Mononuclear cell (primary cell): ENCODE measurements at regions not wholly inside any gene's neighbourhood (a gene's known extent, or its start where the extent isn't known, plus 50 kb on each side); places are given as distances from the start of the nearest gene placed in this dataset.

Experiments
- H3K27me3 ChIP-seq: 2 replicates; pipeline ENCODE4 v1.6.0; 2011; ENCODE audit warnings: low read length, control low read depth; ENCODE audit not compliant: insufficient read depth
- H3K4me1 ChIP-seq: 2 replicates; pipeline ENCODE4 v1.5.1; 2011; ENCODE audit warnings: mild to moderate bottlenecking, low read length, control low read depth; ENCODE audit not compliant: insufficient read depth
- H3K4me3 ChIP-seq: 2 replicates; pipeline ENCODE4 v1.5.1; 2011; ENCODE audit warnings: mild to moderate bottlenecking, low read length, moderate library complexity
- H3K9me3 ChIP-seq: 2 replicates; pipeline ENCODE4 v1.5.1; 2011; ENCODE audit warnings: low read depth, mild to moderate bottlenecking, control low read depth, low read length

DNA sequence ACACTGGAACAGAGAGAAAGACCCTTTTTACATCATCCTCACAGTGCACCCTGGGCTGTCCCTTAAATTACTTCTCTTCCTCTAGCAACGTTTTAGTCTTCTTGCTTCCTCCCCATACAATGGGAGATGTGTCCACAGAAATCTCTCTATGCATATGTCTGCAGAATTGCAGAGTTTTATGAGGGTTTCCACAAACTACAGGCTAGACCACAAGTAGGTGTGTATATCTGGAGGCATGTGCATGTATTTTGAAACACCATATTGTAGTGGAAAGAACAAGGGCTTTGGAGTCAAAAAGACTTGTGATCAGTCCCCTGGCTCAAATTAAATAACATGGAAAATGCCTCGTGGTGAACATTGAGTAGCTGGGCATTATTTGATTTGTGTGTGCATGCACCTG, 121.3 kb upstream of the IPO9 start:
- Histone ChIP-seq H3K4me1 (peaks cover 13% of the 10 kb centered on the region), H3K4me3 (no peak overlapping the region), H3K9me3 (no peaks in the 10 kb centered on the region), H3K27me3 (no peaks in the 10 kb centered on the region)

DNA sequence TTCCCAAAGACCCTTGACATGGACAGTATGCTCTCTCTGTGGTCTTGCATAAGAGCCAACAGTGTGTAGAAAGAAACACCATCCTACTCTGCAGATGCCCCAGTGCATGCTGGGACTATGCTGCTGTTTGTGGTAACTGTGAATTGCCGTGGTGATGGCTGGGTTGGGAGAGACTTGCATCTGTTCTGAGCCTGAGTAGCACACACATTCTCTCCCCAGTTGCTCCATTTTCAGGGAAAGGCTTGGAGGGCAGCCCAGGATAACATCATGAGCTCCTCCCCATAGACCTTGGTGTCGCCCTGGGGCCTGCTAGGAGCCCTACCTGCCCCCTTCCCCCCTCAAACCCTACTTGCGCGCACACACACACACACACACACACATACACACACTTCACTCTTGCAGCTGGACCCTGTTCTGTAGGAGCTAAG, 120.9 kb upstream of the IPO9 start:
- no peaks in the 10 kb centered on the region for H3K9me3 ChIP-seq
- no peak overlapping the region for H3K4me3 ChIP-seq
- peaks cover 18% of the 10 kb centered on the region for H3K4me1 ChIP-seq
- no peaks in the 10 kb centered on the region for H3K27me3 ChIP-seq

DNA sequence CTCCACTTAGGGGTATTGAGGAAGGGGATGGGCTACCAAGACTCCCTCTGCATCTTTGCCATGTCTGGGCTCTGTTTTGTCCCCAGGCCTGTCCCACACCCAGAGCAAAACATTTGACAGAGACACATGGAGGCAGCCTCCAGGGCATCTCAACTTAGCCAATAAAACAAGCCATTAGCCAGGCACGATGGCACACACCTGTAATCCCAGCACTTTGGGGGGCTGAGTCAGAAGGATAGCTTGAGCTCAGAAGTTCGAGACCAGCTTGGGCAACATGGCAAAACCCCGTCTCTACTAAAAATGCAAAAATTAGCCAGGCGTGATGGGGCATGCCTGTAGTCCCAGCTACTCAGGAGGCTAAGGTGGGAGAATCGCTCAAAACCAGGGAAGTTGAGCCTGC, 120.3 kb upstream of the IPO9 start:
- Histone ChIP-seq H3K4me1 (peaks cover 24% of the 10 kb centered on the region), H3K27me3 (no peaks in the 10 kb centered on the region), H3K9me3 (no peaks in the 10 kb centered on the region), H3K4me3 (no peak overlapping the region)

DNA sequence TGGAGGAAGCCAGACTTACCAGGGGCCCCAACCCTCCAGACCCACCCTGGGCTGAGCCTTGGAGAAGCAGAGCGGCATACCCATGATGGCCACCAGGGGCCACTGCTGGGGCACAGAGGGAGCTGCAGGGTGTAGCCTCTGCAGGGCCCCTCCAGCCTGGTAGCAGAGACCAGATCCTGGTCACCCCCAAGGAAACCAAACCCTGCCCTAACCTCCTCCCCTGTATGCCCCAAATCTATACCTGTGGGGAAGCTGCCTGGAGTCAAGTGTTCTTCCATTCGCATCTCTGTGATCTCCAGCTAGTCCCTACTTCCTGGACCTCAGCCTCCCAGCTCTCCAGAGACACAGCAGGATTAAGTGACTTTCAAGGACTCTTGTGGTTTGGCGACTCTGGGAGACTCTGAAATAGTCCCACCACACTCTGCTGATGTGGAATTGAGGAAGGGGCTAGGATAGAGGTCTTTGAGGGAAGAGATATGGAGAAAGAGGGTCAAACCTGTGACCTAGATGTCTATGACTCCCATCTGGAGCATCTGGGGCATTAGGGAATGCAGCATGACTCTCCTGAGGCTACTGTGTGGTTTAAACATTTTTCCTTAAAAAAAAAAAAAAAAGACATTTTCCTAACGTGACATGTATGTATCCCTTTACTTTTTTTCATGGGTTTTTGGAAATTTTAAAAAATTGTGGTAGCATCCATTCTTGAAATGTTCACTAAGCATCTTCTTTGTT, 119.2 kb upstream of the IPO9 start:
- no peak overlapping the region for H3K4me3 ChIP-seq

DNA sequence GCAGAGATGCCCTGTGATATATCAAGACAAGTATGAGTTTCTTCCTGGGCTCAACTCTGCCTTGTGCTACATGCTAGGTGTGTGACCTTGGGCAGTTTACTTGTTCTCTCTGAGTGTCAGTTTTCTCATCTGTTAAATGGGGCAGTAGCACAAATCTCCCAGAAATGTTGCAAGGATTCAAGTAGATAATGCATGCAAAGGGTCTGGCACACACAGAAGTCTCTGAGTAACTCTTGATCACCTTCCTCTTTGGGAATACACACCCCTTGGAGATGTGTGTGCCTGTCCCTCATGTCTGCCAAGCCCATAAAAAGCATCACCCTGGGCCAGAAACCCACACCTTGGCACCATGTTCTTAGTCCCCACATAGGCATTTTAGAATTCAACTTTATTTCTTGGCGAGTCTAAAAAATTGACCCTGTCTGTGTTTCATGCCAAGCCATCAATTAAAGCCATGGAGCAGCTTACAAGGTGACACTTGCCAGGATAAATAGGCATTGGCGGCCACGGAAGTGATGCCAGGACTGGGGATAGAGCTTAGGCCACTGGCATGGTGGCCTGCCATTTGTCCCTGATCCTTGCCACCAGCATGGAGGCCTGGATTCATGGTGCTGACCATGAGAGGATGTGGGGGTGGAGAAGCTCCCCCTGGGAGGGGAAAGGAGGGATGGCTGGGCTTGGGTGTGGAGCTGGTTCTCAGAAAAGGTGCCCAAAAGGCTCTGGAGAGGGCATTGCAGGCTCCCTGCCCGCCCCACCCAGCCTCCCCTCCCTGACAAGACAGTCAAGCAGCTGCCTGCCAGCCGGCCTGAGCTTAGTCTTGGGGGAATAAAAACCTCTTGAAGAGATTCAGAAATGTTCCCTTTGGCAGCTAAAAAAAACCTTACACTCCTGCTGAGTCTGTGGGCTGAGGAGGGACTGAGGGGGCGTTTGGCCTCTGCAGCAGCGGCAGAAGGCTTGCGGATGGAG, 118.0 kb upstream of the IPO9 start:
- no peaks in the 10 kb centered on the region for H3K27me3 ChIP-seq
- no peak overlapping the region for H3K4me3 ChIP-seq
- peaks cover 42% of the 10 kb centered on the region for H3K4me1 ChIP-seq
- H3K9me3 ChIP-seq, result no peaks in the 10 kb centered on the region

More for the DNA sequence above, 119.2 kb upstream of the IPO9 start:
- no peaks in the 10 kb centered on the region for H3K27me3 ChIP-seq
- H3K4me1 ChIP-seq, result peaks cover 30% of the 10 kb centered on the region
- H3K9me3 ChIP-seq, result no peaks in the 10 kb centered on the region

DNA sequence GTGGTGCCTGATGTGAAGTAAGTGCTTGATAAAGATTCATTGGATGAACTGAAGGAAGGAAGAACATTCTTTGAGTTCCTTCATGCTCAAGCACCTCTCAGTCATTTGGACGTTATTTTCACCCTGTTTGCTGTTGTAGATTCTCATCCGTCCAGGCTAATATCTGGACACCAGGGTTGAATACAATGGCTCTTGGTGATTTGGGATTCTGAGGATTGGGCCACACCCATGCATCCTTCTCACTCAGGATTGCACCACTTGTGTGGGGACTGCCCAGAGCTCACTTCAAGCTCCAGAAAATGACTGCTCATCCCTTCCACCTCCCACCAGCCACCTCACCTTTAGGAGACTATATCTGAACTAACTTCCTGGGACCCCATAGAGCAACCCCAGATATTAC, 117.1 kb upstream of the IPO9 start:
- no peaks in the 10 kb centered on the region for H3K27me3 ChIP-seq
- H3K9me3 ChIP-seq, result no peaks in the 10 kb centered on the region
- H3K4me3 ChIP-seq, result no peak overlapping the region
- H3K4me1 ChIP-seq, result peaks cover 50% of the 10 kb centered on the region

DNA sequence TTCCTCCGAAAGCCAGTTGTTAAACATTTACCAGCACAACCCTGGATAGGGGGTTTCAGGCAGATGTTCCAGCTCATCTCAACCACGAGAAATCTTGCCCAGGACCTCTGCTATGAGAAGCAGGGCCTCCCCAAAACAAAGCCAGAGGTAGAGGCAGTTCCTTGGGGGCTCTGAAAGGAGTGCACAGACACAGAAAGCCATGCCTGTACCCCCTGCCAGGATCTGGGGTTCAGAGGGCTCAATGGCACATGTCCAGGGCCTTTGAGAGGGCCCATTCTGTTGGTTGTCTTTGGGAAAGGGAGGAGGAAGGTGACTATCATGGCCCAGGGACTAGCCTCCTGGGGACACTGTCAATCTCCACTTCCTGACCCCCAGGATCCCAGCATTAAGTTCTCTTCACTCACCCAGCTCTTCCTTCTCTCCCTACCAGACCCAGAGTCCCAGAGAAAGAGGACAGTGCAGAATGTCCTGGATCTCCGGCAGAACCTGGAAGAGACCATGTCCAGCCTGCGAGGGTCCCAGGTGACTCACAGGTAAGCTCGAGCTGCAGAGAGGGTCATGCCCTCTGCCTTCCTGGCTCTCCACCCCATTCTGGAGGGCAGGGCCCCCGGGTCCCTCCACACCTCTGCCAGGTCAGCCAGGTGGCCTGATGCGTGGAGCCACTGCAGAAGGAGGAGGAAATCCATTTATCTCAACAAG, 116.4 kb upstream of the IPO9 start:
- Histone ChIP-seq H3K4me1 (peaks cover 58% of the 10 kb centered on the region), H3K9me3 (no peaks in the 10 kb centered on the region), H3K27me3 (no peaks in the 10 kb centered on the region), H3K4me3 (no peak overlapping the region)

DNA sequence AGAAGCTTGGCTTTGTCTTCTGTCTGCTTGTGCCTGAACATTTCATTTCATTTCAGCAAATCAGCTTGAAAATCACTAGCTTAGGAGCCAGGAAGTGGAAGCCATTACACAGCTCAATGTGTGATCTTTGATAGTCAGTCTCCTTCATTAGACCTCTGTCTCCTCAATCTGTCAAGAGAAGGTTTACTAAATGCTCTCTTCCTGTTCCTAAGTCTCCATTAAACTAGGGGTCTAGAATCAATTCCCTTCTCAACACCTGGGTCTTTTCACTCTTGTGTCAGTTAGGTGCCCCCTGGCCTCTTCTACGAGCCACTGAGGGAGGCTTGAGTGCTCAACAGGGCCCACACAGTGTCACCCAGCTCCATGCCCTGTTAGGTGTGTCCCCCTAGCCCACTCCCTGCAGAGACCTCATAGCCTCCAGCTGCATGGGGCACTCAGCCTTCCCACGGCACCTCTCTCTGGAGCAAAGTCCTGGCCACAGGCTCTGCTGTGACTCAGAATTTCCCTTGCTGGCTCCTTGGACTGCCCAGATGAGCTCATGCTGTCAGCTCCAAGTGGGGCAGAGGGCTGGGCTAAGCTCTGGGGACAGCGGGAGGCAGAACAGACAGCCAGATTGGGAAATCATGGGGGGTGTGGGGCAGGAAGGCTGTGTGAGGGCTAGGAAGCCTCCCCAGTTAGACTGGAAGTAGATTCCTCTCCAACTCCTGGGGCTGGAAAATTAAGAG, 115.7 kb upstream of the IPO9 start:
- no peaks in the 10 kb centered on the region for H3K27me3 ChIP-seq
- peaks cover 60% of the 10 kb centered on the region for H3K4me1 ChIP-seq
- no peaks in the 10 kb centered on the region for H3K9me3 ChIP-seq
- H3K4me3 ChIP-seq, result no peak overlapping the region

DNA sequence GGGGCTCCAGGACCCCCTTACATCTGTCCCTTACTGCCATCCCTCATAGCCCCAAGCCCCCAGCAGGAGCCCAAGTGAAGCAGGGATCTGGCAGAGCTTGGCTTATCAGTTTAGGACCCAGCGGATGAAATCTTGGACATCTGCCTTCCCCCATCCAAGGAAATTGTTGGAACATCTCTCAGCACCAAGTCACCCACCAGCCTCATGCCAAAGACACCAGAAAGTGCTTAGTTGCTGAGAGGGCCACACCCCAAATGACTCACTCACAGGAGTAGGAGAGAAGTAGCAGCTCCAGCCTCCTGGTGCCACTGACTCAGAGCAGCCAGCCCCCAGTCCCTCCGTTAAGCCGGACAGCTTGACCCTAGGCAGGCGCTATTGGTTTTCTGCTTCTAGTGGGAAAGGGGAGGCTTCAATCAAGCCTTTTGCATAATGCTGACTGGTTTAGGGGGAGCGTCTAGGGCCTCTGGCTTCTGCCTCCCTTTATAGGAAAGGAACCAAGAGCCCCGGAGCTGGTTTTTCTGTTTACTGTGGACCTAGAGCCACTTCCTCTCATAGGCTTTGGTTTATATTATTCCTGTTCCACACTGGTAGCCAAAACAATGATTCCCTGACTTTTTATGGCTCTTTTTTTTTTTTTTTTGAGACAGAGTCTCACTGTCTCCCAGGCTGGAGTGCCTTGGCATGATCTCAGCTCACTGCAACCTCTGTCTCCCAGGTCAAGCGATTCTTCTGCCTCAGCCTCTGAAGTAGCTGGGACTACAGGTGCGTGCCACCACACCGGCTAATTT, 114.2 kb upstream of the IPO9 start:
- Histone ChIP-seq H3K9me3 (no peaks in the 10 kb centered on the region), H3K4me3 (no peak overlapping the region), H3K4me1 (peaks cover 67% of the 10 kb centered on the region), H3K27me3 (no peaks in the 10 kb centered on the region)

DNA sequence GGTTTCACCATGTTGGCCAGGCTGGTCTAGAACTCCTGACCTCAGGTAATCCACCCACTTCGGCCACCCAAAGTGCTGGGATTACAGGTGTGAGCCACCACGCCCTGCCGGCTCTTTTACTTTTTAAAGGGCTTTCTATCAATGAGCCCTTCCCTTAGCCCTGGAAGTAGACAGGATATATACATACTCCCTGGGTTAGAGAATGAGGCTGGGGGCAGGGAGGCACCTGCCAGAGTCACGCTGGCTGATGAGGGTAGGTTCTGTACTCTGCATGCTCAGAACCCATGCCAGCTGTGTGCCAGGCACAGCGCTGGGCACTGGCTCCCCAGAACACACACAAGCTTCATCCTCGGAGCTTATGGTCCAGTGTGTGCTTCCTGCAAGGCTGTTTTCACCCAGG, 113.6 kb upstream of the IPO9 start:
- Histone ChIP-seq H3K4me3 (no peak overlapping the region), H3K4me1 (peaks cover 67% of the 10 kb centered on the region), H3K9me3 (no peaks in the 10 kb centered on the region), H3K27me3 (no peaks in the 10 kb centered on the region)

DNA sequence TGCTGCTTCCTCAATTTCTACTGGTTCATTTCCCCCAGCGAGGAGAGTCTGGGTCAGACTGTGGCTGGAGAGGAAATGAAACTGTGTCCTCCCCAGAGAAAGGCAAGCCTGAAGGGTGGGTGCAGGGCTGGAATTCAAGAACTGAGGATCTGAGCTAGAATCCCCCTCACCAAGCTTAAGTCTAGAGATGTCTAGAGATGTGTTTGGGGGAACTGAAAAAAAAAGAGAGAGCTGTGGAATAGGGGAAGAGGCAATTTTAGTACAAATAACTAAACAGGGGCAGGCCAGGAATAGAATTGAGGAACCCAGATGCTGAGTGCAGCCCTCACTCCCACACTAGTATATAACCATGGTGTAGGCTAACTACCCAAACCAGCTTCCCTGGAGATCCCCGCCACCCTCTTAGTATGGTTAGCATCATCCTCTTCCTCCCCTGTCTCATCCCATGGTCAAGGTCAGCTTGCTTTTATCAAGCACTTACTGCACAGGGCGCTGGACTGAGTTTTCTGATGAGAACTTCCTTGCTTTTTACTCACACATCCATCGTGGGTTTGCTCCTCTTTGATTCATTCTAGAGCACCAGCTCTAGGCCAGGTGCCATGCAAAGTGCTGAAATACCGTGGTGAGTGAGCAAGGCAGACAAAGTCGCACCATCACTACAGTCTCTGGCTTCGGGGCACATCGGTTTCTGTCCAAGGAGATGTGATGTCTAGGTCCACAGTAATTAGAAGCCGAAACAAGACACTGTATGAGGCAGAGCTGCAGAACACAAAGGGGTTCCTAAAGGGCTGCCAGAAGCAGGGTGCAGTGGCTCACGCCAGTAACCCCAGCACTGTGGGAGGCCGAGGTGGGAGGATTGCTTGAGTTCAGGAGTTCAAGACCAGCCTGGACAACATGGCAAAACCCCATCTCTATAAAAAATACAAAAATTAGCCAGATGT, 112.9 kb upstream of the IPO9 start:
- peaks cover 67% of the 10 kb centered on the region for H3K4me1 ChIP-seq
- no peak overlapping the region for H3K4me3 ChIP-seq
- H3K9me3 ChIP-seq, result no peaks in the 10 kb centered on the region
- H3K27me3 ChIP-seq, result no peaks in the 10 kb centered on the region

DNA sequence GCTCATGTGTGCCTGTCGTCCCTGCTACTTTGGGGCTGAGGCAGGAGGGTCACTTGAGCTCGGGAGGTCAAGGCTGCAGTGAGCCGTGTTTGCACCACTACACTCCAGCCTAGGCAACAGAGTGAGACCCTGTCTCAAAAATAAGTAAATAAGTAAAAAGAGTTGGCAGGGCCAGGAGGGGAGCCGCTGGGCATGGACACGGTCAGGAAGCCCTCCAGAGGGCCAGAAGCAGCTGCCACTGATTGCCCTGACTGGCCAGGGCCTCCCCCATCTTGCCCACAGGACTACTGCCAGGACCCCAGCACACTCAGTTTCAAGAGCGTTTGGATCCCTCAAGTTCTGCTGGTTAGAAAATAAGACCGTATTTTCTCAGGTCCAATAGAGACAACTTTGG, 112.2 kb upstream of the IPO9 start:
- Histone ChIP-seq H3K9me3 (no peaks in the 10 kb centered on the region), H3K4me1 (peaks cover 67% of the 10 kb centered on the region), H3K4me3 (no peak overlapping the region), H3K27me3 (no peaks in the 10 kb centered on the region)

DNA sequence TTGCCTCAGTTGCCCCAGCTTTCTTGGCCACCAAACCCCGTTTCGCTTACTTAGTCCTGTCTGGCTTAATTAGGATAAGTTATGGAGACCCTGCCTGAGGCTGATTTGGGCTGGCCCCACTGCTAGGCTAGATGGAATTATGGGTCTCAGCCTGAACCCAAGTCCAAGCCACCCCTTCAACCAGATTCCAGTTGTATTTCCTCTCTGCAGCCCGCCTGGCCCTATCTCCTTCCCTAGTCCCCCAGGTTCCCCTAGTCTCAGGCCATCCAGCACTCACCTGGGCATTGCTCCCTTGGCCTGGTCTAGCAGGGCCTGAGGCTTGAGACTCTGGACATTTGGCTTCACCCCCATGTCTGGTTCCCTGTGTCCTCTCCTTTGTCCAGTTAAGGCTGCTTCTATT, 111.7 kb upstream of the IPO9 start:
- H3K9me3 ChIP-seq, result no peaks in the 10 kb centered on the region
- no peaks in the 10 kb centered on the region for H3K27me3 ChIP-seq
- no peak overlapping the region for H3K4me3 ChIP-seq
- H3K4me1 ChIP-seq, result peaks cover 61% of the 10 kb centered on the region
